Skeletal muscle tissue (tissue), 3 donors: ENCODE measurements at regions not wholly inside any gene's neighbourhood (a gene's known extent, or its start where the extent isn't known, plus 50 kb on each side); places are given as distances from the start of the nearest gene placed in this dataset.
"Not testable (repeated sequence)": the region's sequence is repeated elsewhere in the genome, so short reads cannot be mapped to it uniquely, and the experiment has no call there.

ENCODE experiments used
- H3K27ac ChIP-seq: one replicate; pipeline ENCODE4 v1.7.0; 2013; ENCODE audit warnings: mild to moderate bottlenecking, low read depth, low read length, inconsistent platforms
- H3K27me3 ChIP-seq, 3 donors: one replicate each; pipeline ENCODE4 v1.7.0; 2013; ENCODE audit warnings: low read length in 3 of 3; ENCODE audit not compliant: control insufficient read depth in 3 of 3, insufficient read depth in 3 of 3
- H3K36me3 ChIP-seq, 3 donors: one replicate each; pipeline ENCODE4 v1.7.0; 2013; ENCODE audit warnings: low read length in 3 of 3; ENCODE audit not compliant: control insufficient read depth in 3 of 3, insufficient read depth in 3 of 3
- H3K4me1 ChIP-seq, 3 donors: one replicate each; pipeline ENCODE4 v1.7.0; 2013; ENCODE audit warnings: low read length in 3 of 3, mild to moderate bottlenecking in 3 of 3; ENCODE audit not compliant: control insufficient read depth in 3 of 3, insufficient read depth in 3 of 3
- H3K4me3 ChIP-seq, 3 donors: one replicate each; pipeline ENCODE4 v1.7.0; 2013; ENCODE audit warnings: low read length in 3 of 3
- H3K9ac ChIP-seq, 3 donors: one replicate each; pipeline ENCODE4 v1.7.0; 2013; ENCODE audit warnings: low read length in 3 of 3, mild to moderate bottlenecking in 3 of 3, moderate library complexity in 2 of 3, low read depth in 1 of 3
- H3K9me3 ChIP-seq, 3 donors: one replicate each; pipeline ENCODE4 v1.7.0; 2013; ENCODE audit warnings: low read length in 3 of 3; ENCODE audit not compliant: control insufficient read depth in 3 of 3
- donor health status: Osteomylitis.

DNA sequence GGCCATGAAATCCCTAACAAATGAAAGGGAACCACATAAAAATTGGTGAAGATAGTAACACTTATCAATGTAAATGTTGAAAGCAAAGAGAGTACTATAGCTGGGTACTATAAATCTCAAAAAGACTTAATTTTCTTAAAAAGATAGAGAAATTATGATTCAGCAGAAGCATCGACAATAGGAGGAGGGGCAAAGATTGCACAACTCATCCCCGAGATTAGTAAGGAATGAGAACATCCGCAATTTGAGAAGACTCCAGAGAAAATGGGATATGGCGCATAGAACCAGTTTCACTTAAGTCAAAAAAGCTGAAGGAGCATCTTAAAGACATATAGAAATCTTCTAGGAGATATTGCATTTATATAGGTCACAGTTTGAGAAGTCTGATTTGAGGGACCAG is 220.2 kb upstream of the SLC16A7 start:
- H3K27ac ChIP-seq: no peak overlapping the region
- no peaks in the 10 kb centered on the region for H3K27me3 ChIP-seq
- H3K9ac ChIP-seq: no peak overlapping the region
- H3K4me3 ChIP-seq: no peak overlapping the region
- no peaks in the 10 kb centered on the region for H3K36me3 ChIP-seq
- H3K9me3 ChIP-seq: no peaks in the 10 kb centered on the region
- no peaks in the 10 kb centered on the region for H3K4me1 ChIP-seq

DNA sequence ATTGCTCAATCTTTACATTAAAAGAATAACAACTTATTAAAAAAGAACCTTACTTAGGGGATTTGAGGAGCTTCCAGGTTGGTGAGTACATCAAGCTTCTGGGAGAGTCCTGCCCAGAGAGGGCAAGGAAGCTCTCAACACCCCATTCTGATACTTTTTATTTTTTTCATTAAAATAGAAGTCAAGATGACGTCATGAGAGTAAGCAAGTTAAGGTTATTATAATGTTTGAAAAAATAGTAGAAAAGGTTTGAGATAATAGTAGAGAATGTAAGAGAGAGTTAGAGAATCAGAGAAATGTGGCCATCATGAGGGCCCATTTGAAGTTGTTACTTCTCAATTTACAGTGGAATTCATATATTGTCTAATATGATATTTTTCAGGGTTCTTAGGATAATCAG is 221.0 kb upstream of the SLC16A7 start:
- no peaks in the 10 kb centered on the region for H3K27me3 ChIP-seq
- H3K36me3 ChIP-seq: no peaks in the 10 kb centered on the region

DNA sequence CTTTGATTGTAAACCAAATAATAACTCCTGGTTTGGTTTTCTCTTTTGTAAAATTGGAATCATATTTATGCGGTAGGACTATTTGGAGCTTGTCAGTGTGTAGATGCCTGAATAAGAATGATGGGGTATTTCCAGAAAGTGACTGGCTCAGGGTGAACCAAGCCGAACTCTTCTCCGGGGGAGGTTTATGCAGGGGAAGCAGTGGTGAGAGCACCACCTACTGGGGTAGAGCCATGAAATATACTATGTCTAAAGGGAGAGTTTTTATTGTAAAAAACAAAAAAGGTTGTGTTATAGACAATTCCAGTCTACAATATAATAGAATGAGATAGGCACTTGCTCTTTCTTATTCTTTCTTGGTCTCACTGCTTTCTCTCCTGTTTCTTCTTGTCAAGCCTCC is 222.9 kb upstream of the SLC16A7 start:
- Histone ChIP-seq H3K36me3 (no peaks in the 10 kb centered on the region), H3K4me1 (no peaks in the 10 kb centered on the region), H3K4me3 (no peak overlapping the region), H3K27ac (no peak overlapping the region), H3K9me3 (no peaks in the 10 kb centered on the region), H3K27me3 (no peaks in the 10 kb centered on the region), H3K9ac (no peak overlapping the region)

More for the DNA sequence above, 221.0 kb upstream of the SLC16A7 start:
- no peaks in the 10 kb centered on the region for H3K4me1 ChIP-seq
- H3K9me3 ChIP-seq: no peaks in the 10 kb centered on the region
- no peak overlapping the region for H3K9ac ChIP-seq
- no peak overlapping the region for H3K27ac ChIP-seq
- H3K4me3 ChIP-seq: no peak overlapping the region

DNA sequence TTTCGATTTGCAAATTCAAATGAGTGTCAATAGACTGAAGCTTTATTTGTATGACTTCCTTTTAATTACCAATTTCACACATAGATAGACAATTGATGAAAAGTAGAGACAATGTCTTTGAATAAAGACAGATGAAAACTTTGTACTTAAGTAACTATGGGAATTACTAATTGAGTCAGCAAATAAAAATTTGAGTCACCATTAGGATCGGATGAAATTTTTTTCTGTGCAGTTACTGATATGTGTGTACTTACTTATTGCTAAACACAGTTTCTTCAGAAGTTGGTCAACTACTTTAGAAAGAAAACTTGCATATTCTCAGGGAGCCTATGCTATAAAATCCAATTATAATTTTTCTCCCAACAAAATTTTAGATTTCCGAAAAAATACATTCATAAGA is 224.9 kb upstream of the SLC16A7 start:
- H3K9me3 ChIP-seq: no peaks in the 10 kb centered on the region
- H3K27ac ChIP-seq: no peak overlapping the region
- no peaks in the 10 kb centered on the region for H3K4me1 ChIP-seq
- no peak overlapping the region for H3K9ac ChIP-seq
- H3K4me3 ChIP-seq: no peak overlapping the region
- H3K27me3 ChIP-seq: no peaks in the 10 kb centered on the region
- no peaks in the 10 kb centered on the region for H3K36me3 ChIP-seq

DNA sequence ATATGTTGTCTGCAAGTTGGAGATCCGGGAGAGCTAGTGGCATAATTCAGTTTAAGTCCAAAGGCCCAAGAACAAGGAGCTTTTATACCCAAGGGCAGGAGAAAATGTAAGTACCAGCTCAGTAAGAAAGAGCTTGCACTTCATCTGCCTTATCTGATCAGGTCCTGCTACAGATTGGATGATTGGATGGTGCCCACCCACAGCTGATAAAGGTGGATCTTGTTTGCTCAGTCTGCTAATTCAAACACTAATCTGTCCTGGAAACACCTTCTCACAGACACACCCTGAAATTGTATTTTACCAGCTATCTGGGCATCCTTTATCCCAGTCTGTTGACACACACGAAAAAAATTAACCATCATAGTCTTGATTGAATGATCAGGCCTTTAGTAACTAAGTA is 230.7 kb upstream of the SLC16A7 start:
- H3K4me1 ChIP-seq: no peaks in the 10 kb centered on the region
- H3K27ac ChIP-seq: no peak overlapping the region
- no peak overlapping the region for H3K4me3 ChIP-seq
- no peaks in the 10 kb centered on the region for H3K36me3 ChIP-seq
- no peaks in the 10 kb centered on the region for H3K9me3 ChIP-seq
- no peaks in the 10 kb centered on the region for H3K27me3 ChIP-seq
- no peak overlapping the region for H3K9ac ChIP-seq

DNA sequence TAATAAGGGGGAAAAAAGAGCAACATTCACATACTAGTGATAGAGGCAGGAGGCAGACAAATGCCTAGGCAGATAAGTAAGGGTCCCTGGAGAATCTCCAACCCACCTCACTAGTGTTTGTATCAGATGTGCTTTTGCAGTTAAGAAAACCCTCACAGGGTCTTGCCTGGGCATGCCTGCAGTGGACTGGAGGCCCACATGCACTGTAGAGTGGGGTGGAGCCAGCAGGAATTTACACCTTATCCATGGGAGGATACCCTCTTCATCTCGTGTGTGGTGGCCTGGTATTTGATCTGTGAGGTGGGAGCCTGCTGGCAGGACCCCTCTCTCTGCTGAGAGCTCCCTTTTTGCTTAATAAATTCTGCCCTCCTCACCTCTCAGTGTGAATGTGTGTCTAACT is 238.0 kb upstream of the SLC16A7 start:
- Histone ChIP-seq H3K36me3 (no peaks in the 10 kb centered on the region), H3K9ac (no peak overlapping the region), H3K4me3 (no peak overlapping the region), H3K4me1 (no peaks in the 10 kb centered on the region), H3K27ac (no peak overlapping the region), H3K9me3 (no peaks in the 10 kb centered on the region), H3K27me3 (no peaks in the 10 kb centered on the region)

DNA sequence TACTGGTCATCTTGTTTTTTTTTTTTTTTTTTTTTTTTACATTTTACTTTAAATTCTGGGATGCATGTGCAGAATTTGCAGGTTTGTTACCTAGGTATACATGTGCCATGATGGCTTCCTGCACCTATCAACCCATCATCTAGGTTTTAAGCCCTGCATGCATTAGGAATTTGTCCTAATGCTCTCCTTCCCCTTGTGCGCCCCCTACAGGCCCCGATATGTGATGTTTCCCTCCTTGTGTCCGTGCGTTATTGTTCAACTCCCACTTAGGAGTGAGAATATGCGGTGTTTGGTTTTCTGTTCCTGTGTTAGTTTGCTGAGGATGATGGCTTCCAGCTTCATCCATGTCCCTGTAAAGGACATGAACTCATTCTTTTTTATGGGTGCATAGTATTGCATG is 249.6 kb upstream of the SLC16A7 start:
- H3K36me3 ChIP-seq, H3K9me3 ChIP-seq, H3K9ac ChIP-seq, H3K27me3 ChIP-seq, H3K27ac ChIP-seq, H3K4me1 ChIP-seq, H3K4me3 ChIP-seq: not testable (repeated sequence)

DNA sequence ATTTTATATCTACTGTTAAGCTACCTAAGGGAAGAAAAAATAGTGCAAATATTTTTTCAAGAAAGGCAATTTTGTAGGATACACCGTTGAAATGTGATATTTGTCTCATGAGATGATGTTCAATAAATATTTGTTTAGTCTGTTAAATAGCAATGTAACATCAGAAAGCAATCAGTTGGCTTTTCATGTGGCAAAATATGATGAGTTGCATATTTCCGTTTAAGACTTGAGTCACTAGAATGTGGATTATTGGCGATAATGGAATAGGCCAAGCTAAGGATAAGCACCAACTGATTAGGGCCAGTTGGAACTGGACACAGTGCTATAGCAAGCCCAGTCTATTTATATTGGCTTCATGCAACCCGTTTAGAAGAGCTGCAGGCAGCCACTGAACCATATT is 250.4 kb upstream of the SLC16A7 start:
- Histone ChIP-seq H3K27me3 (no peaks in the 10 kb centered on the region), H3K9ac (no peak overlapping the region), H3K4me1 (no peaks in the 10 kb centered on the region), H3K4me3 (no peak overlapping the region), H3K36me3 (no peaks in the 10 kb centered on the region), H3K27ac (no peak overlapping the region), H3K9me3 (no peaks in the 10 kb centered on the region)

DNA sequence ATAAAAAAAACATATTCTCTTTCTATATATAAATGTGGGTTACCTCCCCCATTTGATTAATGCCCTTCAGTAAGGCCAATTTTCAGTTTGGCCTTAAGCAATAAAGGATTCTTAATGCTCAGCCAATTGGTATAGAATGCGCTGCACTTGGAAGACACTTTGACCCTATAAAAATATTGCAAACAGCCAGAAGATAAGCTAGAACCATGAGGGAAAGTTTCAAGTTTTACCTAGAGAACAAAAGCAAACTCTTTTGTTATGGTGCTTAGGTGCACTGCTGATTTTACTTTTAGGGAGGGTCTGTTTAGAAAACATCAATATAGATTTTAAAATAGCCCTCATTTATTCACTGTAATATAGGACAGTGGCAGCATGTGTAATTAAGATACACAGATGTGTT is 251.6 kb upstream of the SLC16A7 start:
- Histone ChIP-seq H3K27ac (no peak overlapping the region), H3K9ac (no peak overlapping the region), H3K4me3 (no peak overlapping the region), H3K36me3 (no peaks in the 10 kb centered on the region), H3K9me3 (no peaks in the 10 kb centered on the region), H3K4me1 (no peaks in the 10 kb centered on the region), H3K27me3 (no peaks in the 10 kb centered on the region)

DNA sequence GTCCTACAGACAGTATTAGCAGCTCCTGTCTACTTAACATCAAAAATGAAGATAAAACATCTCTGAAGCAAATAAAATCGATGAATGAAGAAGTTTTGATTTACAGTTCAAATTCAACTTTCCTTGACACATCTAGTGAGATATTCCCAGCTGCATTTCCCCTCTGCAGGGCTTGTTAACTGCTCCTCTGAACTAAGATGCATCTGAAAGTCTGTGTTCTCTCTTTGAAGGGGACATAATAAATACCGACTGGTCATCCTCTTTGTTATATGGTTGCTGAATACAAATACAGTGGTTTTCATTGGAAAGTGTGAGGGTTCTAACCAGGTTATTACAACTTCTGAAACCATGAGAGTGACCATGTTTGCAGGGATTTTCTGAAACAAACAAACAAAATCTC is 266.4 kb upstream of the SLC16A7 start:
- H3K4me3 ChIP-seq: no peak overlapping the region
- no peaks in the 10 kb centered on the region for H3K9me3 ChIP-seq
- no peak overlapping the region for H3K27ac ChIP-seq
- no peaks in the 10 kb centered on the region for H3K36me3 ChIP-seq
- H3K4me1 ChIP-seq: no peaks in the 10 kb centered on the region
- no peak overlapping the region for H3K9ac ChIP-seq
- no peaks in the 10 kb centered on the region for H3K27me3 ChIP-seq

DNA sequence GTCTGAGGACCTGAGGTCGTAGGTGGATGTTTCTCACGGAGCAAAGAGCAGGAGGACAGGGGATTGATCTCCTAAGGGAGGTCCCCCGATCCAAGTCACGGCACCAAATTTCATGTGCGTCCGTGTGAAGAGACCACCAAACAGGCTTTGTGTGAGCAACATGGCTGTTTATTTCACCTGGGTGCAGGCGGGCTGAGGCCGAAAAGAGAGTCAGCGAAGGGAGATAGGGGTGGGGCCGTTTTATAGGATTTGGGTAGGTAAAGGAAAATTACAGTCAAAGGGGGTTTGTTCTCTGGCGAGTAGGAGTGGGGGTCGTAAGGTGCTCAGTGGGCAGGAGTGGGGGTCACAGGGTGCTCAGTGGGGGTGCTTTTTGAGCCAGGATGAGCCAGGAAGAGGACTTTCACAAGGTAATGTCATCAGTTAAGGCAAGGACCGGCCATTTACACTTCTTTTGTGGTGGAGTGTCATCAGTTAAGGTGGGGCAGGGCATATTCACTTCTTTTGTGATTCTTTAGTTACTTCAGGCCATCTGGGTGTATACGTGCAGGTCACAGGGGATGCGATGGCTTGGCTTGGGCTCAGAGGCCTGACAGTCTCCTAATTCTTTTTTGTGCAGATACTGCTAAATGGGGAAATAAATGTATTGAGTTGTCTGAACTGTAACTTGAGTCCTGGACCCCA is 267.3 kb upstream of the SLC16A7 start:
- not testable (repeated sequence) for H3K9ac ChIP-seq, H3K27me3 ChIP-seq, H3K9me3 ChIP-seq, H3K36me3 ChIP-seq, H3K27ac ChIP-seq, H3K4me3 ChIP-seq, H3K4me1 ChIP-seq
